Ascending aorta (tissue), 2 donors: ENCODE measurements at regions not wholly inside any gene's neighbourhood (a gene's known extent, or its start where the extent isn't known, plus 50 kb on each side); places are given as distances from the start of the nearest gene placed in this dataset.
"Not testable (repeated sequence)": the region's sequence is repeated elsewhere in the genome, so short reads cannot be mapped to it uniquely, and the experiment has no call there.

ENCODE experiments used
- DNase-seq, 2 donors: peaks; one replicate each; pipeline ENCODE4 v3.0.0-alpha.2; 2019; ENCODE audit warnings: low spot score in 2 of 2
- H3K27ac ChIP-seq, 2 donors: fragments of 200-600 bp; sonication (generic); one replicate each; pipeline ENCODE4 v1.5.1; 2016 to 2017; ENCODE audit warnings: mild to moderate bottlenecking in 1 of 2
- H3K27me3 ChIP-seq: fragments of 200-600 bp; sonication (generic); one replicate; pipeline ENCODE4 v1.5.1; 2017
- H3K36me3 ChIP-seq, 2 donors: fragments of 200-600 bp; sonication (generic); one replicate each; pipeline ENCODE4 v1.5.1; 2016
- H3K4me1 ChIP-seq, 2 donors: fragments of 200-600 bp; sonication (generic); one replicate each; pipeline ENCODE4 v1.5.1; 2016 to 2017; ENCODE audit warnings: mild to moderate bottlenecking in 1 of 2
- H3K4me3 ChIP-seq, 2 donors: fragments of 200-600 bp; sonication (generic); one replicate each; pipeline ENCODE4 v1.5.1; 2016 to 2017; ENCODE audit warnings: mild to moderate bottlenecking in 1 of 2
- H3K9me3 ChIP-seq, 2 donors: fragments of 200-600 bp; sonication (generic); one replicate each; pipeline ENCODE4 v1.5.1; 2016
- intact Hi-C: fragments of 100-400 bp; cut with DNase I; formaldehyde crosslinking; loops from one replicate; pipeline ENCODE4 v1.15.1; 2023

DNA sequence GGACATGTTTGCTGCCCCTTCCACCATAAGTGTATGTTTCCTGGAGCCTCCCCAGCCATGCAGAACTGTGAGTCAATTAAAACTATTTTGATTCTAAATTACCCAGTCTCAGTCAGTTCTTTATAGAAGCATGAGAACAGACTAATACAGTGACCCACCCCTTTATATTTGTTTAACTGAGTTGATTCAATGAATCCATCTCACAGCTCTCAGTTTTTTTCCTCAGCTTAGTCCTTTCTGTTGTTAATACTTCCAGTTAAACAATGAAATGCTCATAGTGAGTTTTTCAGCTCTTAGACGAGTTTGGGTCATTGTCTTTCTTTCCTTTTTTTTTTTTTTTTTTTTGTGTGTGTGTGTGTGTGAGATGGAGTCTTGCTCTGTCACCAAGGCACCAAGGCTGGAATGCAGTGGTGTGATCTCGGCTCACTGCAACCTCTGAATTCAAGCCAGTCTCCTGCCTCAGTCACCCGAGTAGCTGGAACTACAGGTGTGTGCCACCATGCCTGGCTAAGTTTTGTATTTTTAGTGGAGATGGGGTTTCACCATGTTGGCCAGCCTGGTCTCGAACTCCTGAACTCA lies 627.4 kb downstream of the SPATA31A7 start:
- H3K27ac ChIP-seq, H3K4me1 ChIP-seq, H3K36me3 ChIP-seq, H3K4me3 ChIP-seq, H3K27me3 ChIP-seq, DNase-seq, intact Hi-C loops, H3K9me3 ChIP-seq: not testable (repeated sequence)

DNA sequence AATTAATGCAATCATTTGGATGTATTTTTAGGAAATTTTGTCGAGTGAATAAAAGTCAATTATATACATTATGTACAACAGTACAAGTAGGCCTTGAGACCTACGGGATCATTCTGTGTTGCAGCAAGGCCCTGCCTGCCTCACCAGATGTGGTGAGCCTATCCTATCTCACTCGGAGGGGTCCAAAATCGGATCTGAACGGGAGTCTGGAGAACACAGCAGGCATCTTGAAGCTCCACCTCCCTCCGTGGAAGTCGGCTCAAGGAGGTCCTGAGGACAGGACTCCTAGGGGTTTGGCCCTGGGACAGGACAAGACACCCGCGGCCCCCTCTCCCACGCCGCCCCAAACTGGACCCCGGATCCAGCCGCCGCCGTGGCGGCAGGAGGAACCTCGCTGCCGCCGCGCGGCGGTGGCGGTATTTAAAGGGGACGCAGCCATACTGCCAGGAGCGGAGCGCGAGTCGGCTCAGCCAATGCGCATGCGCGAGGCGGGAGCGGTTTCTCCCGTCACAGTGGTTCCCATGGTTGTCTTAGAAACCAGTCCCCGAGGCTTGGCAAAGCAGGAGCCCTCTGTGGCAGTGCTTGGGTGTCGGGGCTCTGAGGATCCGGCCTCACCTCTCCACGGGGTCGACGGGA lies 663.9 kb downstream of the SPATA31A7 start:
- H3K27me3 ChIP-seq, H3K9me3 ChIP-seq, H3K36me3 ChIP-seq, H3K4me1 ChIP-seq, intact Hi-C loops: not testable (repeated sequence)
- peak; percentile 75 to 93 for DNase-seq
- H3K27ac ChIP-seq, result peak overlapping the region in 1 of 2 donors; percentile 60
- H3K4me3 ChIP-seq, result peak overlapping the region; percentile 42 to 58

DNA sequence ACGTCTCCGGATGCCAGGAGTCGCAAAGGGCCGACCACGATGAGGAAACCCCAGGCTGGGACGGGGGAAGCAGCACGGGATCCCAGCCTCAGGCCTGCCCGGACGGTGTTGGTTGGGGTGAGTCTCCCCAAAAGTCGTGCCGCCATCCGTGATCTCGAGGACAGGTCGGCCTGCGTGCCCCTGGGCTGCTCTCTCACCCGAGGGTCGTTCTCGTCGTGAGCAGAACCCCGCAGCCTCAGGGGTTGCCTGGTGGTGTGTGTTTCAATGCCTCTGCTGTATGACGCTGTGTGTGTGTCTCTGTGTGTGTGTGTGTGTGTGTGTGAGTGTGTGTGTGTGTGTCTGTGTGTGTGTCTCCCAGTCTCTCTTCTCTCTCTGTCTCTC lies 664.4 kb downstream of the SPATA31A7 start:
- H3K9me3 ChIP-seq, H3K27me3 ChIP-seq, H3K36me3 ChIP-seq, intact Hi-C loops, H3K4me1 ChIP-seq, DNase-seq: not testable (repeated sequence)
- Histone ChIP-seq H3K4me3 (peak overlapping the region; percentile 42 to 58), H3K27ac (peak overlapping the region in 1 of 2 donors; percentile 60)

DNA sequence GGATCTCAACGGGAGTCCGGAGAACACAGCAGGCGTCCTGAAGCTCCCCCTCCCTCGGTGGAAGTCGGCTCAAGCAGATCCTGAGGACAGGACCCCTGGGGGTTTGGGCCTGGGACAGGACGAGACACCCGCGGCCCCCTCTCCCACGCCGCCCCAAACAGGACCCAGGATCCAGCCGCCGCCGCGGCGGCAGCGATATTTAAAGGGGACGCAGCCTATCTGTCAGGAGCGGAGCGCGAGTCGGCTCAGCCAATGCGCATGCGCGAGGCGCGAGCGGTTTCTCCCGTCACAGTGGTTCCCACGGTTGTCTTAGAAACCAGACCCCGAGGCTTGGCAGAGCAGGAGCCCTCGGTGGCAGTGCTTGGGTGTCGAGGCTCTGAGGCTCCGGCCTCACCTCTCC lies 666.4 kb downstream of the SPATA31A7 start:
- H3K27me3 ChIP-seq, intact Hi-C loops, H3K9me3 ChIP-seq: not testable (repeated sequence)

DNA sequence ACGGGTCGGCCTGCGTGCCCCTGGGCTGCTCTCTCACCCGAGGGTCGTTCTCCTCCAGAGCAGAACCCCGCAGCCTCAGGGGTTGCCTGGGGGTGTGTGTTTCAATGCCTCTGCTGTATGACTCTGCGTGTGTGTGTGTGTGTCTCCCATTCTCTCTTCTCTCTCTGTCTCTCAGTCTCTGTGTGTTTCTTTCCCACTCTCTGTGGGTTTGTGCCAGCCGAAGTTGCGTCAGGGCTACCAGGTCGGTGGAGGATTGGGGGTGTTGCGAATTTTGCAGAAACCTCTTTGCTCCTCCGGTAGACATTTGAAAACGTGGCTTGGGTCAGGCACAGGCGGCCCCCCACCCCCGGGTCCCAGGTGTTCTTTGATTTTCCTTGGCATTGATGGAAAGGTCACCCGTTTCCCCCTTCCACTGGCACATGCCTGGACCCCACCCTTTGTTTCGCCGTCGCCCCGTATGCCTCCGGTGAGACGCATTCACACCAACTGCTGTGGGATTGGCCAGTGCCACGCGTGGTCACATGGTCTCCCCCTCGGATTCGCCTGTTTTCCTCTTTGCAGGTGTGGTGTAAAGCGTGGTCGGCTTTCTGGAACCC lies 667.1 kb downstream of the SPATA31A7 start:
- intact Hi-C loops, H3K4me1 ChIP-seq, H3K4me3 ChIP-seq, H3K9me3 ChIP-seq, H3K27me3 ChIP-seq, H3K36me3 ChIP-seq, H3K27ac ChIP-seq: not testable (repeated sequence)
- DNase-seq, result peak in 1 of 2 donors; percentile 1

More for the DNA sequence above, 666.4 kb downstream of the SPATA31A7 start:
- not testable (repeated sequence) for H3K4me3 ChIP-seq, H3K36me3 ChIP-seq, H3K27ac ChIP-seq, DNase-seq, H3K4me1 ChIP-seq

DNA sequence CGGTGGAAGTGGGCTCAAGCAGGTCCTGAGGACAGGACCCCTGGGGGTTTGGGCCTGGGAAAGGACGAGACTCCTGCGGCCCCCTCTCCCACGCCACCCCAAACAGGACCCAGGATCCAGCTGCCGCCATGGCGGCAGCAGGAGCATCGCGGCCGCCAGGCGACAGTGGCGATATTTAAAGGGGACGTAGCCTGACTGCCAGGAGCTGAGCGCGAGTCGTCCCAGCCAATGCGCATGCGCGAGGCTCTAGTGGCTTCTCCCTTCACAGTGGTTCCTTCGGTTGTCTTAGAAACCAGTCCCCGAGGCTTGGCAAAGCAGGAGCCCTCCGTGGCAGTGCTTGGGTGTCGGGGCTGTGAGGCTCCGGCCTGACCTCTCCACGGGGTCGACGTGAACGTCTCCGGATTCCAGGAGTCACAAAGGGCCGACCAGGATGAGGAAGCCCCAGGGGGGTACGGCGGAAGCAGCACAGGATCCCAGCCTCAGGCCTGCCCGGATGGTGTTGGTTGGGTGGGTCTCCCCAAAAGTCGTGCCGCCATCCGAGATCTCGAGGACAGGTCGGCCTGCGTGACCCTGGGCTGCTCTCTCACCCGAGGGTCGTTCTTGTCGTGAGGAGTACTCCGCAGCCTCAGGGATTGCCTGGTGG lies 668.0 kb downstream of the SPATA31A7 start:
- H3K9me3 ChIP-seq, intact Hi-C loops, H3K27me3 ChIP-seq, DNase-seq, H3K4me3 ChIP-seq, H3K36me3 ChIP-seq, H3K4me1 ChIP-seq, H3K27ac ChIP-seq: not testable (repeated sequence)

DNA sequence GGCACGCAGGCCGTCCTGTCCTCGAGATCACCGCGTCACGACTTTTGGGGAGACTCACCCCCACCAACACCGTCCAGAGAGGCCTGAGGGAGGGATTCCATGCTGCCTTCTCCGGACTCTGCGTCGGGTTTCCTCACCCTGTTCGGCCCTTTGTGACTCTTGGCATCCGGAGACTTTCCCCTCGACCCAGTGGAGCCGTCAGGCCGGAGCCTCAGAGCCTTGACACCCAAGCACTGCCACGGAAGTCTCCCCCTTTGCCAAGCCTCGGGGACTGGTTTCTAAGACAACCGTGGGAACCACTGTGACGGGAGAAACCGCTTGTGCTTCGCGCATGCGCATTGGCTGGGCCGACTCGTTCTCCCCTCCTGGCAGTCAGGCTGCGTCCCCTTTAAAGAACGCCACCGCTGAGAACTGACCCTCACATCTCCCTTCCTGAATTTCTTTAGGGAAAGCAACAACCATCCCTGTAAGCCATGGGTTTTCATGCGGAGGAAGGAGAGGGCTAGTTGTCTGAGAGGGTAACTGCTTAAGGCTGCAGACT lies 672.7 kb downstream of the SPATA31A7 start:
- H3K36me3 ChIP-seq, H3K27me3 ChIP-seq, H3K4me1 ChIP-seq, intact Hi-C loops, H3K9me3 ChIP-seq, H3K4me3 ChIP-seq, H3K27ac ChIP-seq: not testable (repeated sequence)
- peak; percentile 12 to 81 for DNase-seq

DNA sequence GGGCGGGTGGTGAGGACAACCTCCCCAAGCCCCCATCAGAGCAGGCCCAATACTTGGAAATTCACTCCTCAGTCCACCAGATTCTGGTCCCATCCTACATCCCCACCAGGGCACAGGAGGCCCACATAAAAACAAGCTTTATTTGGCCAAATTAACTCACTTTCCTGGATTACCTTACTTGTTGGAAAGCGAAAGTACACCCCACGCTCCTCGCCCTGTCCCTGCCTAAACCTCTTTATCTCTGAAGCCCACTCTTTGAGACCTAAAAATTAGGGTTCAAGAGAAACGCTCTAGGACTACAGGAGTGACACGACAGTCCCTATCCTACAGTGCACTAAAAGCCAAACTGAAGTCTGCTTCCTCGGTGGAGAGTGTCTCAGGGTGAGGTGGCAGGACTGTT lies 674.6 kb downstream of the SPATA31A7 start:
- H3K9me3 ChIP-seq, H3K4me3 ChIP-seq, H3K27me3 ChIP-seq, H3K36me3 ChIP-seq, DNase-seq, intact Hi-C loops, H3K27ac ChIP-seq, H3K4me1 ChIP-seq: not testable (repeated sequence)

DNA sequence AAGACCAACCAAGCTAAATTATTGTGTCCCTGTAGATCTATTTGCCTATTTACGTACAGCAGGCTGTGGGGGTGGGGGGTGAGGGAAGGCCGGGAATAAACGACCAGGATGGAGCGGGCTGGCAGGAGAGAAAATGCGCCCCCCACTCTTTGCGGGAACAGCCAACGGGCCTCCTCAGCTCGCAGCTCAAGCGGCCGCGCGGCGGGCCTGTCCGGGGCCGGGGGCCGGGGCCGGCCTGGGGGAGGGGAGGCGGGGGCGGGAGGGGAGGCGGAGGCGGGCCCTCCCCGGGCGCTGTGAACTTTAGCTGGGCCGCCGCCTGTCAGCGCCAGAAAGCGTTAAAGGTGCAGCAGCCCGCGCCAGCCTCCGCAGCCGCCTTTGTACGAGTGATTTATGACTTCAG lies 679.1 kb downstream of the SPATA31A7 start:
- intact Hi-C loops, H3K27ac ChIP-seq, H3K36me3 ChIP-seq, H3K27me3 ChIP-seq, H3K4me3 ChIP-seq, H3K4me1 ChIP-seq, DNase-seq, H3K9me3 ChIP-seq: not testable (repeated sequence)

DNA sequence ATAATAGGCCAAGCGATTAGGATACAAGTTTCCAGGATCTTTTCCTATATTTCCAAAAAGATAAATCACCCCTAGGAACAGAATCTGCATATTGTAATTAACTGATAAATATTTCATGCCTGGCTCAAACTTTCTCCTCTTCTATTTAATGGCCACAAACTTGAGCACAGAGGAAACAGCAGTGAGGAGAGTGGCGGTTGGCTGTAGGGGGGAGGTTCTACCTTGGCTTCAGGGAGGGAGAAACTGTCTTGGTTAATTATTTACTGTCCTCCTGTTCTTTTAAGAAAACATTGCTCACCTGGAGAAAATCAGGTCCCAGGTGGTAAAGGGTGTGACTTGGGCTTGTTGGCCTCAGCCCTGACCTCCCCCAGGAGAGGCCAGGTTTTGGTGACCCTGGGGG lies 682.5 kb downstream of the SPATA31A7 start:
- H3K4me3 ChIP-seq, H3K27me3 ChIP-seq, intact Hi-C loops, H3K27ac ChIP-seq, H3K9me3 ChIP-seq, DNase-seq, H3K36me3 ChIP-seq, H3K4me1 ChIP-seq: not testable (repeated sequence)
